NCI-H146 treated with DMSO at 0.1 percent for 48 hours (cell line): ENCODE measurements at regions not wholly inside any gene's neighbourhood (a gene's known extent, or its start where the extent isn't known, plus 50 kb on each side); places are given as distances from the start of the nearest gene placed in this dataset.

ENCODE experiments used
- DNase-seq: peaks from one replicate; lab custom pipeline; 2025; ENCODE audit not compliant: unreplicated experiment; lab: John Stamatoyannopoulos, UW

- DNase-seq = no peak
Observed at GRCh38 chr2:16565481-16565880, 100.2 kb downstream of the CYRIA start.

- DNase-seq = no peak
Observed at GRCh38 chr2:16561676-16562075, 104.0 kb downstream of the CYRIA start.

GRCh38 chr2:16561251-16561650 lies 104.4 kb downstream of the CYRIA start:
- DNase-seq = no peak

GRCh38 chr2:16559278-16560067 lies 106.2 kb downstream of the CYRIA start:
- DNase-seq = no peak

GRCh38 chr2:16554060-16554583 lies 111.5 kb downstream of the CYRIA start:
- no peak for DNase-seq

GRCh38 chr2:16553226-16553625 lies 112.4 kb downstream of the CYRIA start:
- DNase-seq = no peak

- no peak for DNase-seq
Observed at GRCh38 chr2:16552202-16552601, 113.4 kb downstream of the CYRIA start.

- no peak for DNase-seq
Observed at GRCh38 chr2:16548036-16548435, 117.6 kb downstream of the CYRIA start.

- DNase-seq = no peak
Observed at GRCh38 chr2:16546128-16546754, 119.4 kb downstream of the CYRIA start.

- no peak for DNase-seq
Observed at GRCh38 chr2:16538707-16539106, 126.9 kb downstream of the CYRIA start.

- no peak for DNase-seq
Observed at GRCh38 chr2:16537347-16537746, 128.3 kb downstream of the CYRIA start.

- DNase-seq = no peak
Observed at GRCh38 chr2:16526193-16526592, 139.4 kb downstream of the CYRIA start.

GRCh38 chr2:16525265-16525887 lies 140.3 kb downstream of the CYRIA start:
- no peak for DNase-seq

- no peak for DNase-seq
Observed at GRCh38 chr2:16523711-16524110, 141.9 kb downstream of the CYRIA start.

GRCh38 chr2:16522031-16522831 lies 143.4 kb downstream of the CYRIA start:
- DNase-seq = no peak

- no peak for DNase-seq
Observed at GRCh38 chr2:16520891-16521290, 144.7 kb downstream of the CYRIA start.

- no peak for DNase-seq
Observed at GRCh38 chr2:16515696-16516095, 149.9 kb downstream of the CYRIA start.

GRCh38 chr2:16513626-16514025 lies 152.0 kb downstream of the CYRIA start:
- DNase-seq = no peak

GRCh38 chr2:16511041-16511440 lies 154.6 kb downstream of the CYRIA start:
- DNase-seq = no peak

- no peak for DNase-seq
Observed at GRCh38 chr2:16509042-16509441, 156.6 kb downstream of the CYRIA start.

- DNase-seq = no peak
Observed at GRCh38 chr2:16508490-16508851, 157.2 kb downstream of the CYRIA start.
